Trophoblast cell (in vitro differentiated cells and primary cell): ENCODE measurements at regions not wholly inside any gene's neighbourhood (a gene's known extent, or its start where the extent isn't known, plus 50 kb on each side); places are given as distances from the start of the nearest gene placed in this dataset.

Experiments used
- DNase-seq, 2 donors: peaks; one replicate each; pipeline ENCODE4 v3.0.0-alpha.2; 2016
- H2AFZ ChIP-seq: 2 replicates; pipeline ENCODE4 v1.6.1; 2013; ENCODE audit warnings: low read length, moderate library complexity, mild to moderate bottlenecking; ENCODE audit not compliant: insufficient read depth, poor library complexity
- H2AK5ac ChIP-seq: 2 replicates; pipeline ENCODE4 v1.6.1; 2013; ENCODE audit warnings: mild to moderate bottlenecking, low read length
- H2BK120ac ChIP-seq: 2 replicates; pipeline ENCODE4 v1.6.1; 2013; ENCODE audit warnings: low read length, mild to moderate bottlenecking, moderate library complexity; ENCODE audit not compliant: insufficient read depth, poor library complexity
- H2BK12ac ChIP-seq: 2 replicates; pipeline ENCODE4 v1.6.1; 2013; ENCODE audit warnings: mild to moderate bottlenecking, low read length, moderate library complexity
- H2BK5ac ChIP-seq: 2 replicates; pipeline ENCODE4 v1.6.1; 2013; ENCODE audit warnings: low read length, low read depth, moderate library complexity, mild to moderate bottlenecking; ENCODE audit not compliant: poor library complexity
- H3K14ac ChIP-seq: 2 replicates; pipeline ENCODE4 v1.6.1; 2013; ENCODE audit warnings: mild to moderate bottlenecking, low read length
- H3K18ac ChIP-seq: 2 replicates; pipeline ENCODE4 v1.6.1; 2013; ENCODE audit warnings: mild to moderate bottlenecking, low read length
- H3K23ac ChIP-seq: 2 replicates; pipeline ENCODE4 v1.6.1; 2013; ENCODE audit warnings: low read length
- H3K27ac ChIP-seq: 2 replicates; pipeline ENCODE4 v1.5.1; 2013; ENCODE audit warnings: low read depth, mild to moderate bottlenecking, inconsistent platforms, low read length, moderate library complexity
- H3K27me3 ChIP-seq: 2 replicates; pipeline ENCODE4 v1.6.1; 2013; ENCODE audit warnings: inconsistent platforms, mild to moderate bottlenecking, low read length, moderate library complexity; ENCODE audit not compliant: insufficient read depth
- H3K36me3 ChIP-seq, 2 experiments: 1 replicate in 1 of 2; 2 replicates in 1 of 2; pipeline ENCODE4 v1.6.1; 2013; ENCODE audit warnings: low read length in 2 of 2, mild to moderate bottlenecking in 2 of 2, moderate library complexity in 1 of 2; ENCODE audit not compliant: insufficient read depth in 2 of 2, control insufficient read depth in 1 of 2
- H3K4ac ChIP-seq: 2 replicates; pipeline ENCODE4 v1.6.1; 2013; ENCODE audit warnings: low read depth, mild to moderate bottlenecking, low read length, moderate library complexity
- H3K4me1 ChIP-seq, 2 experiments: 1 replicate in 1 of 2; 2 replicates in 1 of 2; pipeline ENCODE4 v1.6.1; 2013; ENCODE audit warnings: low read length in 2 of 2, mild to moderate bottlenecking in 2 of 2, moderate library complexity in 1 of 2; ENCODE audit not compliant: insufficient read depth in 2 of 2, control insufficient read depth in 1 of 2
- H3K4me2 ChIP-seq: 2 replicates; pipeline ENCODE4 v1.6.1; 2013; ENCODE audit warnings: inconsistent platforms, mild to moderate bottlenecking, low read length, moderate library complexity
- H3K4me3 ChIP-seq: 2 replicates; pipeline ENCODE4 v1.5.1; 2013; ENCODE audit warnings: mild to moderate bottlenecking, low read depth, low read length, inconsistent platforms
- H3K79me1 ChIP-seq: one replicate; pipeline ENCODE4 v1.6.1; 2013; ENCODE audit warnings: low read length
- H3K79me2 ChIP-seq: 2 replicates; pipeline ENCODE4 v1.6.1; 2013; ENCODE audit warnings: low read length, mild to moderate bottlenecking; ENCODE audit not compliant: control insufficient read depth, insufficient read depth, poor library complexity
- H3K9ac ChIP-seq: 2 replicates; pipeline ENCODE4 v1.6.1; 2013; ENCODE audit warnings: mild to moderate bottlenecking, low read length
- H3K9me3 ChIP-seq: 2 replicates; pipeline ENCODE4 v1.6.1; 2013; ENCODE audit warnings: low read depth, mild to moderate bottlenecking, control low read depth, inconsistent platforms, low read length; ENCODE audit not compliant: insufficient read depth
- H4K12ac ChIP-seq: 2 replicates; pipeline ENCODE4 v1.6.1; 2013; ENCODE audit warnings: low read depth, mild to moderate bottlenecking, low read length, moderate library complexity
- H4K8ac ChIP-seq: 2 replicates; pipeline ENCODE4 v1.6.1; 2013; ENCODE audit warnings: low read depth, mild to moderate bottlenecking, low read length, moderate library complexity
- H4K91ac ChIP-seq: one replicate; pipeline ENCODE4 v1.6.1; 2013; ENCODE audit warnings: low read depth, mild to moderate bottlenecking, low read length, moderate library complexity
- WGBS: extraction: QIAGEN DNeasy Blood & Tissue Kit; methylation state at CpG from one replicate; pipeline ENCODE4 v1.1.7; 2013; ENCODE audit warnings: missing lambda C conversion rate; ENCODE audit not compliant: insufficient read length, insufficient coverage; ENCODE audit errors: extremely low coverage; 5-methylcytosine and 5-hydroxymethylcytosine counted together

- WGBS = no CpG with 5 or more reads among the region's 2 CpGs
These were observed 125.1 kb downstream of the ESM1 start for GRCh38 chr5:54860321-54860720.

GRCh38 chr5:54859316-54859715 lies 126.1 kb downstream of the ESM1 start:
- Histone ChIP-seq H2BK5ac (no peak overlapping the region), H3K4me1 (peaks cover 0 to 4% of the 10 kb centered on the region in 2 experiments), H3K4ac (no peak overlapping the region)

More at GRCh38 chr5:54860321-54860720, 125.1 kb downstream of the ESM1 start:
- no peak overlapping the region for H4K91ac ChIP-seq
- H2BK5ac ChIP-seq = no peak overlapping the region
- peaks cover 0 to 4% of the 10 kb centered on the region in 2 experiments for H3K4me1 ChIP-seq
- H4K8ac ChIP-seq = no peak overlapping the region
- no peaks in the 10 kb centered on the region for H3K79me2 ChIP-seq
- no peak overlapping the region for H3K18ac ChIP-seq
- no peak overlapping the region for H2AFZ ChIP-seq
- H3K4me2 ChIP-seq = no peak overlapping the region
- no peak overlapping the region for H3K4ac ChIP-seq
- H3K23ac ChIP-seq = no peak overlapping the region
- no peaks in the 10 kb centered on the region for H3K36me3 ChIP-seq
- no peak for DNase-seq
- H3K14ac ChIP-seq = no peak overlapping the region
- H3K9me3 ChIP-seq = peaks cover 3% of the 10 kb centered on the region
- H2BK12ac ChIP-seq = no peak overlapping the region
- no peak overlapping the region for H3K27ac ChIP-seq
- no peak overlapping the region for H2AK5ac ChIP-seq
- H2BK120ac ChIP-seq = no peak overlapping the region
- H4K12ac ChIP-seq = no peak overlapping the region
- H3K4me3 ChIP-seq = no peak overlapping the region
- no peaks in the 10 kb centered on the region for H3K27me3 ChIP-seq
- H3K9ac ChIP-seq = no peak overlapping the region
- no peaks in the 10 kb centered on the region for H3K79me1 ChIP-seq

GRCh38 chr5:54854883-54855581 lies 130.4 kb downstream of the ESM1 start:
- Histone ChIP-seq H3K4me2 (no peak overlapping the region), H2AK5ac (no peak overlapping the region), H4K8ac (no peak overlapping the region), H3K4ac (no peak overlapping the region), H3K36me3 (no peaks in the 10 kb centered on the region), H3K18ac (no peak overlapping the region), H3K27ac (no peak overlapping the region), H2AFZ (no peak overlapping the region), H3K9me3 (peaks cover 3% of the 10 kb centered on the region), H3K4me3 (no peak overlapping the region), H2BK120ac (no peak overlapping the region), H3K79me2 (no peaks in the 10 kb centered on the region), H3K14ac (no peak overlapping the region), H3K9ac (no peak overlapping the region), H3K27me3 (no peaks in the 10 kb centered on the region), H3K79me1 (no peaks in the 10 kb centered on the region), H3K23ac (no peak overlapping the region), H2BK5ac (no peak overlapping the region), H4K12ac (no peak overlapping the region), H2BK12ac (no peak overlapping the region), H3K4me1 (no peaks in the 10 kb centered on the region), H4K91ac (no peak overlapping the region)
- DNase-seq = no peak
- WGBS = no CpG with 5 or more reads among the region's 5 CpGs

More at GRCh38 chr5:54859316-54859715, 126.1 kb downstream of the ESM1 start:
- Histone ChIP-seq H4K12ac (no peak overlapping the region), H4K8ac (no peak overlapping the region), H4K91ac (no peak overlapping the region), H3K9me3 (peaks cover 3% of the 10 kb centered on the region), H2AK5ac (no peak overlapping the region), H3K18ac (no peak overlapping the region), H3K14ac (no peak overlapping the region), H2AFZ (no peak overlapping the region), H3K79me2 (no peaks in the 10 kb centered on the region), H3K9ac (no peak overlapping the region), H3K36me3 (no peaks in the 10 kb centered on the region), H3K79me1 (no peaks in the 10 kb centered on the region), H2BK120ac (no peak overlapping the region), H3K23ac (no peak overlapping the region), H3K27ac (no peak overlapping the region), H2BK12ac (no peak overlapping the region), H3K4me3 (no peak overlapping the region), H3K4me2 (no peak overlapping the region), H3K27me3 (no peaks in the 10 kb centered on the region)
- peak; percentile 12 to 75 for DNase-seq

GRCh38 chr5:54852007-54852406 lies 133.4 kb downstream of the ESM1 start:
- no peak overlapping the region for H3K4me3 ChIP-seq
- no peak overlapping the region for H4K91ac ChIP-seq
- H2BK12ac ChIP-seq = no peak overlapping the region
- H3K79me1 ChIP-seq = no peaks in the 10 kb centered on the region
- DNase-seq = no peak
- H3K9me3 ChIP-seq = peaks cover 3% of the 10 kb centered on the region
- H3K4ac ChIP-seq = no peak overlapping the region
- no peak overlapping the region for H3K14ac ChIP-seq
- no peak overlapping the region for H2BK120ac ChIP-seq
- H3K9ac ChIP-seq = no peak overlapping the region
- no peak overlapping the region for H4K12ac ChIP-seq
- H3K4me1 ChIP-seq = no peaks in the 10 kb centered on the region
- H2BK5ac ChIP-seq = no peak overlapping the region
- H2AK5ac ChIP-seq = no peak overlapping the region
- H3K79me2 ChIP-seq = no peaks in the 10 kb centered on the region
- H4K8ac ChIP-seq = no peak overlapping the region
- no peak overlapping the region for H2AFZ ChIP-seq
- H3K4me2 ChIP-seq = no peak overlapping the region
- no peak overlapping the region for H3K27ac ChIP-seq
- H3K36me3 ChIP-seq = no peaks in the 10 kb centered on the region
- WGBS = no CpG with 5 or more reads among the region's 3 CpGs
- no peak overlapping the region for H3K18ac ChIP-seq
- H3K27me3 ChIP-seq = no peaks in the 10 kb centered on the region
- no peak overlapping the region for H3K23ac ChIP-seq
